ENCODE measurements at regions not wholly inside any gene's neighbourhood (a gene's known extent, or its start where the extent isn't known, plus 50 kb on each side); places are given as distances from the start of the nearest gene placed in this dataset.

GRCh38 chr3:25246913-25247312, 181.2 kb upstream of the RARB start:
- Histone ChIP-seq H3K4me2 (no peak overlapping the region), H3K27me3 (ENCODE audit: insufficient read depth, low read depth) (no peaks in the 10 kb centered on the region), H3K4me3 (IDR thresholded peaks at IDR 0.05; ENCODE audit: insufficient read depth, low read depth, low read length) (no peak overlapping the region), H2AFZ (ENCODE audit: low read depth) (no peak overlapping the region), H3K27ac (no peak overlapping the region), H3K9ac (no peak overlapping the region), H3K36me3 (ENCODE audit: insufficient read depth) (no peaks in the 10 kb centered on the region), H3K79me2 (ENCODE audit: insufficient read depth, low read depth) (no peaks in the 10 kb centered on the region), H4K20me1 (ENCODE audit: insufficient read depth) (no peaks in the 10 kb centered on the region), H3K4me1 (ENCODE audit: low read depth, poor library complexity, severe bottlenecking) (no peaks in the 10 kb centered on the region)
- TF ChIP-seq CTCF (conservative IDR thresholded peaks at IDR 0.05; ENCODE audit: low read depth, low read length), result no peak

- no peaks in the 10 kb centered on the region for H3K27me3 ChIP-seq (ENCODE audit: insufficient read depth, low read depth)
- H3K4me3 ChIP-seq (IDR thresholded peaks at IDR 0.05; ENCODE audit: insufficient read depth, low read depth, low read length), result no peak overlapping the region
- H3K9ac ChIP-seq, result no peak overlapping the region
- no peak overlapping the region for H3K4me2 ChIP-seq
- H4K20me1 ChIP-seq (ENCODE audit: insufficient read depth), result no peaks in the 10 kb centered on the region
- no peaks in the 10 kb centered on the region for H3K79me2 ChIP-seq (ENCODE audit: insufficient read depth, low read depth)
- H3K27ac ChIP-seq, result no peak overlapping the region
- TF ChIP-seq CTCF (conservative IDR thresholded peaks at IDR 0.05; ENCODE audit: low read depth, low read length), result no peak
- no peaks in the 10 kb centered on the region for H3K4me1 ChIP-seq (ENCODE audit: low read depth, poor library complexity, severe bottlenecking)
- no peaks in the 10 kb centered on the region for H3K36me3 ChIP-seq (ENCODE audit: insufficient read depth)
- no peak overlapping the region for H2AFZ ChIP-seq (ENCODE audit: low read depth)
Measured at GRCh38 chr3:25252291-25252690, 175.8 kb upstream of the RARB start.

GRCh38 chr3:25257026-25257425, 171.0 kb upstream of the RARB start:
- Histone ChIP-seq H3K27ac (no peak overlapping the region), H3K4me2 (no peak overlapping the region), H3K36me3 (ENCODE audit: insufficient read depth) (no peaks in the 10 kb centered on the region), H4K20me1 (ENCODE audit: insufficient read depth) (no peaks in the 10 kb centered on the region), H3K4me1 (ENCODE audit: low read depth, poor library complexity, severe bottlenecking) (no peaks in the 10 kb centered on the region), H3K79me2 (ENCODE audit: insufficient read depth, low read depth) (no peaks in the 10 kb centered on the region), H2AFZ (ENCODE audit: low read depth) (no peak overlapping the region), H3K27me3 (ENCODE audit: insufficient read depth, low read depth) (no peaks in the 10 kb centered on the region), H3K4me3 (IDR thresholded peaks at IDR 0.05; ENCODE audit: insufficient read depth, low read depth, low read length) (no peak overlapping the region), H3K9ac (no peak overlapping the region)
- TF ChIP-seq CTCF (conservative IDR thresholded peaks at IDR 0.05; ENCODE audit: low read depth, low read length), result no peak

GRCh38 chr3:25259871-25260270, 168.2 kb upstream of the RARB start:
- no peaks in the 10 kb centered on the region for H3K27me3 ChIP-seq (ENCODE audit: insufficient read depth, low read depth)
- H3K36me3 ChIP-seq (ENCODE audit: insufficient read depth), result no peaks in the 10 kb centered on the region

More at GRCh38 chr3:25259871-25260270, 168.2 kb upstream of the RARB start:
- Histone ChIP-seq H2AFZ (ENCODE audit: low read depth) (no peak overlapping the region), H3K79me2 (ENCODE audit: insufficient read depth, low read depth) (no peaks in the 10 kb centered on the region), H3K27ac (no peak overlapping the region), H3K9ac (no peak overlapping the region), H3K4me1 (ENCODE audit: low read depth, poor library complexity, severe bottlenecking) (no peaks in the 10 kb centered on the region), H3K4me3 (IDR thresholded peaks at IDR 0.05; ENCODE audit: insufficient read depth, low read depth, low read length) (no peak overlapping the region), H3K4me2 (no peak overlapping the region), H4K20me1 (ENCODE audit: insufficient read depth) (no peaks in the 10 kb centered on the region)
- no peak for TF ChIP-seq CTCF (conservative IDR thresholded peaks at IDR 0.05; ENCODE audit: low read depth, low read length)

Measured in KMS-11 (cell line).